ENCODE measurements at regions not wholly inside any gene's neighbourhood (a gene's known extent, or its start where the extent isn't known, plus 50 kb on each side); places are given as distances from the start of the nearest gene placed in this dataset.

GRCh38 chr5:2185646-2186471 lies 303.1 kb upstream of the IRX4 start:
- DNase-seq (ENCODE audit: low spot score in 2 of 2): no peak
- Histone ChIP-seq H3K4me3 (no peak overlapping the region), H3K36me3 (no peaks in the 10 kb centered on the region), H3K9me3 (no peaks in the 10 kb centered on the region), H3K4me1 (no peaks in the 10 kb centered on the region), H3K27ac (no peak overlapping the region), H3K27me3 (no peaks in the 10 kb centered on the region)
- WGBS: 87% methylated on average over 20 of the region's 30 CpGs
- TF ChIP-seq CTCF (IDR thresholded peaks at IDR 0.05): no peak

DNA sequence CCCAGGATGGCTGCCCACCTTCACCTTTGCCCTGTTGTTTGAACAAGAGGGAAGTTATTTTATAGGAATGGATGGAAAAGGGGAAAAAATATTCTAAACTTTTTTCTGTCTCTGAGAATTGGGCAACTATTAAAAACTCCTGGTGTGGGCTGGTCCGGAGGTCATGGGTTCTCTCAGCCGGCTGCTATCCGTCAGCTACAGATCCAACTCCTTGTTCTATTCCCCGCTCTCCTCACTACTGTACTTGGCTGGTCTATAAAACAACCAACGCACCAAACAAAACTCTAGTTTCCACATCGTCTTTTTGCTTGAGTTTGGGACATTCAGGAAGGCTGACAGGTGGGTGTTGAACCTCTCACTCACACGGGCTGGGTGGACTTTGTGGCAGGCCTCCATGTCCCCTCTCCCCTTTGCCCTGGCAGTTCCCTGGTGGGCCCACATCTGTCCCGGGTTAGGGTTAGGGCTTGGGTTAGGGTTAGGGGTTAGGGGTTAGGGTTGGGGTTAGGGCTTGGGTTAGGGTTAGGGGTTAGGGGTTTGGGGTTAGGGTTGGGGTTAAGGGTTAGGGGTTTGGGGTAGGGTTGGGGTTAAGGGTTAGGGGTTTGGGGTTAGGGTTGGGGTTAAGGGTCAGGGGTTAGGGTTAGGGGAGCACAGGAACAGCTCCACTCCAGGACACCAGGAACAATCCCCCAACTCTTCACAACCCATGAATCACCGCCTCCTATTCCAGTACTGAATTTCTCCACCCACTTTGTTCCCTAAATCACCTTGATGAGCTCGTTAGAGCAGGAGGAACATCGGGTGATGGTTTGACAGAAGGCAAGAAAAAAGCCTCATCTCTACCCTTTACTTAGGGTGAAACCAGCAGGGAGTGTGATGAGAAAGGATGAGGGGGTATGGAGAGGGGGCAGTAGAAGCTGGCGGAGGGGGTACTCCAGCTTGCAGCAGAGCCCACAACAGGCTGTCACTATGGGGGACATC lies 302.1 kb upstream of the IRX4 start:
- H3K27me3 ChIP-seq: no peaks in the 10 kb centered on the region
- TF ChIP-seq CTCF (IDR thresholded peaks at IDR 0.05) (no peak), POLR2A (IDR thresholded peaks at IDR 0.05) (no peak)
- no peaks in the 10 kb centered on the region for H3K36me3 ChIP-seq
- no peaks in the 10 kb centered on the region for H3K4me1 ChIP-seq
- no peak overlapping the region for H3K27ac ChIP-seq
- 85% methylated on average over 12 of the region's 12 CpGs for WGBS
- no peak overlapping the region for H3K4me3 ChIP-seq
- H3K9me3 ChIP-seq: no peaks in the 10 kb centered on the region
- DNase-seq (ENCODE audit: low spot score in 2 of 2): no peak

DNA sequence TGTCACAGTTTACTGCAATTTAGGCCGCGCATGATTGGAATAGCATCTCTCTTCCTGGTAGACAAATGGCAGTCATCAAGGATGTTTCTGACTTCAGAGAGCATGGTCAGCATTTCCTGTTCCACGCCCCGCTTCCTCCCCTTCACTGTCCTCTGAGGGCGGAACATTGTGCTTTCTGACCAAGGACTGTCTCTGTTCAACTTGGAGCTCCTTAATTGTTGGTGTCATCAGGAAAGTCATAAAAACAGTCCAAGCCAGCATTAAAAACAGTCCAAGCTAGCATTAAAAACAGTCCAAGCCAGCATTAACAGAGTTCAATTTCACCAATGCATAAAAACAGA lies 301.3 kb upstream of the IRX4 start:
- H3K9me3 ChIP-seq: no peaks in the 10 kb centered on the region
- no peak overlapping the region for H3K27ac ChIP-seq
- TF ChIP-seq POLR2AphosphoS5 (IDR thresholded peaks at IDR 0.05) (no peak), EP300 (IDR thresholded peaks at IDR 0.05) (no peak), POLR2A (IDR thresholded peaks at IDR 0.05) (no peak), CTCF (IDR thresholded peaks at IDR 0.05) (no peak)
- no peaks in the 10 kb centered on the region for H3K36me3 ChIP-seq
- no peaks in the 10 kb centered on the region for H3K27me3 ChIP-seq
- DNase-seq (ENCODE audit: low spot score in 2 of 2): no peak
- H3K4me3 ChIP-seq: no peak overlapping the region
- WGBS: 81% methylated on average over 5 of the region's 5 CpGs
- no peaks in the 10 kb centered on the region for H3K4me1 ChIP-seq

DNA sequence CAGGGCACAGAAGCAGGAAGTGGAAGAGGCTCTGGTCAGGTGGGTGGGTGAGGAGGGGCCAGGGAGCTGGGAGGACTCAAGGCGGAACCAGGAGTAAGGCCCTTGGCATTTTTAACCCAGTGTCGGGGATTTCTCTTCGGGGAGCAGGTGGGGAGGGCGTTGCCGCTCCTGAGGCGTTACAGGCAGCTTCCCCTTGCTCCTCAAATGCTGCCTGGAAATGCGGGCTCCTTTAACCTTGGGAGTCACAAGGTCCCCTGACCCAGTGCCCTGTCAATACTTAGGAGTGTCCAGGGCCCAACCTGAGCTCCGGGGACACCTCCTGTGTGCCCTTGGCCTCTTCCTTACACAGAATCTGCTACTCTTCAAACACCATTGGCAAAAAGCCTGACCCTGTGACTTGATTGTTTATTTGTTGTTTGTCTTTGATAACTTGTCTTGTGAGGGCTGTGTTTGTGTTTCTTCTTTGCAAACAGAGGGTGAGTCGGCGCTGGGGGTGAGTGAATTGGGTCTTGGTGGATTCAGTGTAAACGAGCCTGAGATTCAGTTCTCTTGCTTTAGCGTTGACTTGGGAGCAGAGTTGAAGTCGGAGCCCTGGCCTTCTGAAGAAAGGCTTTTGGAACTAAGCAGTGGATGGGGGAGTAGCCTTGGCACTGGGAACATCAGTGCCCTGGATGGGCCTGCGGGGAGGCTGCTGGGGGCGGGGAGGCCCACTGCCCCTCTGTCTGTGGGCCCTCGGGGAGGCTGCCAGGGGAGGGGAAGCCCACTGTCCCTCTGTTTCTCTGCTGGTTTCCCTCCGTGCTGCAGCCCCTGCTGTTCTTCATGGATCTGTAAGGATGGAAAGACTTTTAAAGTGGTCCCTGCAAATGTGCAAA lies 300.7 kb upstream of the IRX4 start:
- no peak for DNase-seq (ENCODE audit: low spot score in 2 of 2)
- no peak overlapping the region for H3K27ac ChIP-seq
- WGBS: 83% methylated on average over 16 of the region's 17 CpGs

GRCh38 chr5:2182020-2182419 lies 299.3 kb upstream of the IRX4 start:
- Histone ChIP-seq H3K9me3 (no peaks in the 10 kb centered on the region), H3K4me1 (no peaks in the 10 kb centered on the region), H3K4me3 (no peak overlapping the region), H3K27me3 (peaks cover 3% of the 10 kb centered on the region), H3K27ac (no peak overlapping the region), H3K36me3 (no peaks in the 10 kb centered on the region)
- WGBS: 97% methylated on average over 5 of the region's 5 CpGs
- TF ChIP-seq POLR2A (IDR thresholded peaks at IDR 0.05) (no peak), EP300 (IDR thresholded peaks at IDR 0.05) (no peak), CTCF (IDR thresholded peaks at IDR 0.05) (no peak)
- no peak for DNase-seq (ENCODE audit: low spot score in 2 of 2)

More for the DNA sequence above, 300.7 kb upstream of the IRX4 start:
- no peaks in the 10 kb centered on the region for H3K9me3 ChIP-seq
- H3K27me3 ChIP-seq: no peaks in the 10 kb centered on the region
- no peaks in the 10 kb centered on the region for H3K36me3 ChIP-seq
- TF ChIP-seq POLR2AphosphoS5 (IDR thresholded peaks at IDR 0.05) (no peak), EP300 (IDR thresholded peaks at IDR 0.05) (no peak)
- no peaks in the 10 kb centered on the region for H3K4me1 ChIP-seq
- no peak overlapping the region for H3K4me3 ChIP-seq

Data from suprapubic skin (tissue), 4 donors.